Endothelial cell (in vitro differentiated cells): ENCODE measurements at regions not wholly inside any gene's neighbourhood (a gene's known extent, or its start where the extent isn't known, plus 50 kb on each side); places are given as distances from the start of the nearest gene placed in this dataset.

ENCODE experiments used
- DNase-seq: peaks from one replicate; pipeline ENCODE4 v3.0.0; 2021; ENCODE audit warnings: low spot score
- H3K27ac Mint-ChIP-seq: one replicate; pipeline ENCODE4 v1.8.0; 2021; ENCODE audit warnings: mixed read lengths, inconsistent platforms; ENCODE audit not compliant: unreplicated experiment
- H3K27me3 Mint-ChIP-seq: one replicate; pipeline ENCODE4 v1.8.0; 2021; ENCODE audit warnings: mild to moderate bottlenecking, moderate library complexity, mixed read lengths, inconsistent platforms; ENCODE audit not compliant: unreplicated experiment
- H3K36me3 Mint-ChIP-seq: one replicate; pipeline ENCODE4 v1.8.0; 2021; ENCODE audit warnings: mild to moderate bottlenecking, low read depth, mixed read lengths, inconsistent platforms; ENCODE audit not compliant: unreplicated experiment
- H3K4me1 Mint-ChIP-seq: one replicate; pipeline ENCODE4 v1.8.0; 2021; ENCODE audit warnings: mild to moderate bottlenecking, mixed read lengths, inconsistent platforms; ENCODE audit not compliant: unreplicated experiment
- H3K4me3 Mint-ChIP-seq: one replicate; pipeline ENCODE4 v1.8.0; 2021; ENCODE audit warnings: mild to moderate bottlenecking, mixed read lengths, inconsistent platforms; ENCODE audit not compliant: unreplicated experiment
- H3K9me3 Mint-ChIP-seq: one replicate; pipeline ENCODE4 v1.8.0; 2021; ENCODE audit warnings: mixed read lengths, inconsistent platforms; ENCODE audit not compliant: unreplicated experiment
- CTCF ChIP-seq: fragments of 200-600 bp; sonication (generic); IDR thresholded peaks from one replicate; pipeline ENCODE4 v1.5.0; 2021; ENCODE audit warnings: antibody characterized with exemption; ENCODE audit not compliant: unreplicated experiment

- Mint-ChIP-seq H3K27me3 (peaks cover 6% of the 10 kb centered on the region), H3K27ac (no peak overlapping the region), H3K9me3 (no peaks in the 10 kb centered on the region), H3K36me3 (no peaks in the 10 kb centered on the region), H3K4me3 (no peak overlapping the region), H3K4me1 (peaks cover 6% of the 10 kb centered on the region)
- TF ChIP-seq CTCF: no peak
- no peak for DNase-seq
Measured at GRCh38 chr13:23983671-23984070, 86.4 kb upstream of the C1QTNF9B start.

- Mint-ChIP-seq H3K36me3 (no peaks in the 10 kb centered on the region), H3K27me3 (peaks cover 6% of the 10 kb centered on the region), H3K4me3 (no peak overlapping the region), H3K4me1 (peaks cover 3% of the 10 kb centered on the region), H3K9me3 (no peaks in the 10 kb centered on the region), H3K27ac (no peak overlapping the region)
- no peak for TF ChIP-seq CTCF
- no peak for DNase-seq
Measured at GRCh38 chr13:23984546-23984945, 87.2 kb upstream of the C1QTNF9B start.

DNA sequence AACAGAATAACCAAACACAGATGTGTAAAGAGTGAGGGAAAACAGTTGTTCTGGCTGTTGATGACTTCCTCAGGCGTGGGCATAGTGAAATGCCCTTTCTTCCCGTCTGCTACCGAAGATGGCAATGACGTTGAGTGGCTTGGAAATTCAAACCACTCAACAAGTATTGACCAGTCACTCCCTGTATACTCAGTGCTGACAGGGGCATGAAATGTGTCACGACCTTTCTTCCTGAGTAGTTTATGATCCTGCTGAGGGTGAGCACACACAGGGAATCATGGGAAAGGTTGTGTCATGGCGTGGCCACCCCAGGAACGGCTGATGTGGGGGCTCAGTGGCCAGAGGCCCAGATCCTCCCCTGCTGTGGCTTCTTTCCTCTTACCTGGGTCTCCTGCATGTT, 87.8 kb upstream of the C1QTNF9B start:
- Mint-ChIP-seq H3K27ac (no peak overlapping the region), H3K4me3 (no peak overlapping the region), H3K36me3 (no peaks in the 10 kb centered on the region), H3K9me3 (no peaks in the 10 kb centered on the region), H3K27me3 (peaks cover 2% of the 10 kb centered on the region), H3K4me1 (no peaks in the 10 kb centered on the region)
- DNase-seq: no peak
- TF ChIP-seq CTCF: no peak

DNA sequence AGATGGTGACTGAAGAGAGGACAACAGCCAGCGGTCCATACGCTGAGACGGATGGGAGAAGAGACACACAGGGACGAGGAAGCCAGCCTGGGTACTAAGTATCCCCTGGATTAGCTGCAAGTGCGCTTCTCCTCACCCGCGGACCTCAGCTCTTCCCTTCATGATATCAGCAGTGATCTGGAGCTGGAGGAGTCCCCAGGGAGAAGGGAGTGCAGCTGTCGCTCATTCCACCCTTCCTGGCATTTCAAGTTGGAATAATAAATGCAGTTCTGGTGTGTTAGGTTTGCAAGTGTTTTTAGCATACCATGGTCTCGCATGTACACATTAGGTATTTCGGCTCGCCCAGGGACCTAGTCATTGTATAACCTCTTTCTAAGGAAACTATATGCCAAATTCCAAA, 88.5 kb upstream of the C1QTNF9B start:
- Mint-ChIP-seq H3K27ac (no peak overlapping the region), H3K4me1 (no peaks in the 10 kb centered on the region), H3K27me3 (peaks cover 3% of the 10 kb centered on the region), H3K4me3 (no peak overlapping the region), H3K9me3 (no peaks in the 10 kb centered on the region), H3K36me3 (no peaks in the 10 kb centered on the region)
- DNase-seq: no peak
- no peak for TF ChIP-seq CTCF

GRCh38 chr13:23986619-23987018, 89.3 kb upstream of the C1QTNF9B start:
- H3K4me1 Mint-ChIP-seq: no peaks in the 10 kb centered on the region
- H3K27me3 Mint-ChIP-seq: peaks cover 3% of the 10 kb centered on the region
- no peak overlapping the region for H3K4me3 Mint-ChIP-seq
- no peak for TF ChIP-seq CTCF
- H3K9me3 Mint-ChIP-seq: no peaks in the 10 kb centered on the region
- no peak for DNase-seq
- no peaks in the 10 kb centered on the region for H3K36me3 Mint-ChIP-seq
- H3K27ac Mint-ChIP-seq: no peak overlapping the region
